ENCODE measurements at regions not wholly inside any gene's neighbourhood (a gene's known extent, or its start where the extent isn't known, plus 50 kb on each side); places are given as distances from the start of the nearest gene placed in this dataset.

GRCh38 chr6:99132026-99132635 is 184.4 kb upstream of the FBXL4 start:
- Histone ChIP-seq H3K9me3 (ENCODE audit: low read length) (no peaks in the 10 kb centered on the region), H4K20me1 (ENCODE audit: insufficient read depth) (no peaks in the 10 kb centered on the region), H3K36me3 (ENCODE audit: insufficient read depth, low read length) (no peaks in the 10 kb centered on the region), H3K4me2 (ENCODE audit: low read length) (no peak overlapping the region), H3K4me3 (ENCODE audit: low read length) (no peak overlapping the region), H3K9ac (ENCODE audit: low read length) (no peak overlapping the region), H2AFZ (ENCODE audit: low read depth, low read length) (no peak overlapping the region), H3K27ac (ENCODE audit: low read length) (no peak overlapping the region), H3F3A (ENCODE audit: insufficient read depth, low read length, poor library complexity, severe bottlenecking) (no peaks in the 10 kb centered on the region), H3K9me2 (ENCODE audit: insufficient read depth, low read length) (no peaks in the 10 kb centered on the region), H3K79me2 (replicated peaks; ENCODE audit: insufficient read depth, low read length) (no peaks in the 10 kb centered on the region), H3K27me3 (ENCODE audit: insufficient read depth, low read depth, low read length) (no peaks in the 10 kb centered on the region)
- TF ChIP-seq MXI1 (conservative IDR thresholded peaks at IDR 0.05; ENCODE audit: poor library complexity, severe bottlenecking) (no peak), RAD21 (conservative IDR thresholded peaks at IDR 0.05) (no peak), EP300 (conservative IDR thresholded peaks at IDR 0.05; ENCODE audit: poor library complexity, severe bottlenecking) (no peak)

- H3K27ac ChIP-seq (ENCODE audit: low read length), result no peak overlapping the region
- H3K9me2 ChIP-seq (ENCODE audit: insufficient read depth, low read length), result no peaks in the 10 kb centered on the region
- no peak overlapping the region for H3K4me2 ChIP-seq (ENCODE audit: low read length)
- H4K20me1 ChIP-seq (ENCODE audit: insufficient read depth), result no peaks in the 10 kb centered on the region
- no peaks in the 10 kb centered on the region for H3F3A ChIP-seq (ENCODE audit: insufficient read depth, low read length, poor library complexity, severe bottlenecking)
- H3K36me3 ChIP-seq (ENCODE audit: insufficient read depth, low read length), result no peaks in the 10 kb centered on the region
- TF ChIP-seq POLR2AphosphoS5 (IDR thresholded peaks at IDR 0.05) (no peak), CTCF (IDR thresholded peaks at IDR 0.05; ENCODE audit: poor library complexity, severe bottlenecking) (no peak), MXI1 (conservative IDR thresholded peaks at IDR 0.05; ENCODE audit: poor library complexity, severe bottlenecking) (no peak), TAF1 (IDR thresholded peaks at IDR 0.05; ENCODE audit: low read depth) (no peak), RAD21 (conservative IDR thresholded peaks at IDR 0.05) (no peak), EP300 (conservative IDR thresholded peaks at IDR 0.05; ENCODE audit: poor library complexity, severe bottlenecking) (no peak), EZH2 (IDR thresholded peaks at IDR 0.05; ENCODE audit: borderline replicate concordance, insufficient read depth, low read length, poor library complexity, severe bottlenecking) (no peak), SMC3 (conservative IDR thresholded peaks at IDR 0.05; ENCODE audit: poor library complexity) (no peak), REST (IDR thresholded peaks at IDR 0.05; ENCODE audit: borderline replicate concordance) (no peak)
- H2AFZ ChIP-seq (ENCODE audit: low read depth, low read length), result no peak overlapping the region
- no peaks in the 10 kb centered on the region for H3K27me3 ChIP-seq (ENCODE audit: insufficient read depth, low read depth, low read length)
- H3K9me3 ChIP-seq (ENCODE audit: low read length), result no peaks in the 10 kb centered on the region
- H3K4me3 ChIP-seq (ENCODE audit: low read length), result no peak overlapping the region
- no peaks in the 10 kb centered on the region for H3K79me2 ChIP-seq (replicated peaks; ENCODE audit: insufficient read depth, low read length)
- H3K9ac ChIP-seq (ENCODE audit: low read length), result no peak overlapping the region
These were observed 183.4 kb upstream of the FBXL4 start for GRCh38 chr6:99130897-99131873.
